ENCODE measurements at regions not wholly inside any gene's neighbourhood (a gene's known extent, or its start where the extent isn't known, plus 50 kb on each side); places are given as distances from the start of the nearest gene placed in this dataset.

GRCh38 chrX:120692319-120692718 lies 62.5 kb upstream of the C1GALT1C1 start:
- no peak for DNase-seq

GRCh38 chrX:120690941-120691340 lies 61.1 kb upstream of the C1GALT1C1 start:
- DNase-seq: no peak

GRCh38 chrX:120690344-120690743 lies 60.5 kb upstream of the C1GALT1C1 start:
- DNase-seq: no peak

- DNase-seq: no peak
Observed at GRCh38 chrX:120680090-120680489, 50.2 kb upstream of the C1GALT1C1 start.

Measured in femur (tissue), 1 donor.